Endometrium (tissue), 2 donors: ENCODE measurements at regions not wholly inside any gene's neighbourhood (a gene's known extent, or its start where the extent isn't known, plus 50 kb on each side); places are given as distances from the start of the nearest gene placed in this dataset.
"Not testable (repeated sequence)": the region's sequence is repeated elsewhere in the genome, so short reads cannot be mapped to it uniquely, and the experiment has no call there.

ENCODE experiments used
- FAIRE-seq: peaks from 2 replicates; lab custom pipeline; 2012; peaks lifted over from hg19 to GRCh38; lab: Jason Lieb, UNC
- donor health status: control.
- donor health status: control.

GRCh38 chr13:61358599-61358998 is 57.0 kb downstream of the PCDH20 start:
- FAIRE-seq, result no peak

GRCh38 chr13:61350341-61350740 is 65.3 kb downstream of the PCDH20 start:
- FAIRE-seq, result no peak

- no peak for FAIRE-seq
Observed at GRCh38 chr13:61339054-61339621, 76.5 kb downstream of the PCDH20 start.

GRCh38 chr13:61316647-61317046 is 99.0 kb downstream of the PCDH20 start:
- no peak for FAIRE-seq

- FAIRE-seq, result no peak
Observed at GRCh38 chr13:61294467-61295191, 121.0 kb downstream of the PCDH20 start.

GRCh38 chr13:61286148-61286745 is 129.4 kb downstream of the PCDH20 start:
- no peak for FAIRE-seq

GRCh38 chr13:61277586-61278276 is 137.9 kb downstream of the PCDH20 start:
- FAIRE-seq, result no peak

- FAIRE-seq, result no peak
Observed at GRCh38 chr13:61277088-61277487, 138.6 kb downstream of the PCDH20 start.

- no peak for FAIRE-seq
Observed at GRCh38 chr13:61276401-61276800, 139.2 kb downstream of the PCDH20 start.

GRCh38 chr13:61275736-61276135 is 139.9 kb downstream of the PCDH20 start:
- FAIRE-seq, result no peak

- FAIRE-seq, result no peak
Observed at GRCh38 chr13:61275251-61275650, 140.4 kb downstream of the PCDH20 start.

GRCh38 chr13:61266896-61267295 is 148.8 kb downstream of the PCDH20 start:
- FAIRE-seq, result not testable (repeated sequence)

GRCh38 chr13:61261746-61262472 is 153.7 kb downstream of the PCDH20 start:
- FAIRE-seq, result no peak

GRCh38 chr13:61258185-61258584 is 157.5 kb downstream of the PCDH20 start:
- FAIRE-seq, result no peak

GRCh38 chr13:61255040-61255796 is 160.4 kb downstream of the PCDH20 start:
- no peak for FAIRE-seq

GRCh38 chr13:61253105-61253877 is 162.4 kb downstream of the PCDH20 start:
- no peak for FAIRE-seq

GRCh38 chr13:61252213-61252612 is 163.4 kb downstream of the PCDH20 start:
- peak; percentile 33 for FAIRE-seq

- FAIRE-seq, result no peak
Observed at GRCh38 chr13:61247149-61247936, 168.3 kb downstream of the PCDH20 start.

- FAIRE-seq, result no peak
Observed at GRCh38 chr13:61246351-61246750, 169.3 kb downstream of the PCDH20 start.

GRCh38 chr13:61215601-61216000 is 200.0 kb downstream of the PCDH20 start:
- FAIRE-seq, result no peak
